ENCODE measurements at regions not wholly inside any gene's neighbourhood (a gene's known extent, or its start where the extent isn't known, plus 50 kb on each side); places are given as distances from the start of the nearest gene placed in this dataset.

DNA sequence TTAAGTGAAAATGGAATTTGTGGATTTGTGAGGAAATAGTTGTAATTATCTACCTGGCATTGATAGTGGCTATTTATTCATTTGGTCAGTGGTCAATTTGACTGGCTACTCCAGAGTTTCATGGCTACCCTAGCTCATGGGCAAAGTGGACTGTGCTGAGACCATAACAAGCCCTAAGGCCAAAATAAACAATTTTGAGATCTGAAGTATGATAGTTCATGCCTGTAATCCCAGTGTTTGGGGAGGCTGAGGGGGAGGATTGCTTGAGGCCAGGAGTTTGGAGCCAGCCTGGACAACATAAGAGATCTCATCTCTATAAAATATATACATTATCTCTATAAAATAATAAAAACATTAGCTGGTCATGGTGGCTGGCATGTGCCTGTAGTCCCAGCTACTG is 311.7 kb downstream of the HIVEP2 start:
- H3K27ac ChIP-seq, result no peak overlapping the region
- no peak for TF ChIP-seq ZFX (IDR thresholded peaks at IDR 0.05)
- TF ChIP-seq, protein P1, sequence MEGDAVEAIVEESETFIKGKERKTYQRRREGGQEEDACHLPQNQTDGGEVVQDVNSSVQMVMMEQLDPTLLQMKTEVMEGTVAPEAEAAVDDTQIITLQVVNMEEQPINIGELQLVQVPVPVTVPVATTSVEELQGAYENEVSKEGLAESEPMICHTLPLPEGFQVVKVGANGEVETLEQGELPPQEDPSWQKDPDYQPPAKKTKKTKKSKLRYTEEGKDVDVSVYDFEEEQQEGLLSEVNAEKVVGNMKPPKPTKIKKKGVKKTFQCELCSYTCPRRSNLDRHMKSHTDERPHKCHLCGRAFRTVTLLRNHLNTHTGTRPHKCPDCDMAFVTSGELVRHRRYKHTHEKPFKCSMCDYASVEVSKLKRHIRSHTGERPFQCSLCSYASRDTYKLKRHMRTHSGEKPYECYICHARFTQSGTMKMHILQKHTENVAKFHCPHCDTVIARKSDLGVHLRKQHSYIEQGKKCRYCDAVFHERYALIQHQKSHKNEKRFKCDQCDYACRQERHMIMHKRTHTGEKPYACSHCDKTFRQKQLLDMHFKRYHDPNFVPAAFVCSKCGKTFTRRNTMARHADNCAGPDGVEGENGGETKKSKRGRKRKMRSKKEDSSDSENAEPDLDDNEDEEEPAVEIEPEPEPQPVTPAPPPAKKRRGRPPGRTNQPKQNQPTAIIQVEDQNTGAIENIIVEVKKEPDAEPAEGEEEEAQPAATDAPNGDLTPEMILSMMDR (conservative IDR thresholded peaks at IDR 0.05), result no peak

DNA sequence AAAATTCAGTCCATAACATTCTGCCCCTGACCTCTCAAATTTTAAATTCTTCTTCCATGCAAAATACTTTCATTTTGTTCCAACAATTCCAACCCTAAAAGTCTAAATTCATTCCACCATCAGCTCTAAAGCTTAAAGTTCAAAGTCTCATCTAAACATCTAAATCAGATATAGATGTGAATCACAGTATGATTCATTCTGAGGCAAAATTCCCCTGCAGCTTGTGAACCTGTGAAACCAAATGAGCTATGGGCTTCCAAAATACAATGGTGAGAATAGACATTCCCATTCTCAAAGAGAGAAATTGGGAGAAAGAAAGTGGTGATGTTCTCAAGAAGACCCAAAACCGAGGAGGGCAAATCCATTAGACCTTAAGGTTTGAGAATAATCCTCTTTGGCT is 309.8 kb downstream of the HIVEP2 start:
- no peak for TF ChIP-seq ZFX (IDR thresholded peaks at IDR 0.05)
- TF ChIP-seq, protein P1 (conservative IDR thresholded peaks at IDR 0.05), result no peak
- H3K27ac ChIP-seq, result no peak overlapping the region

DNA sequence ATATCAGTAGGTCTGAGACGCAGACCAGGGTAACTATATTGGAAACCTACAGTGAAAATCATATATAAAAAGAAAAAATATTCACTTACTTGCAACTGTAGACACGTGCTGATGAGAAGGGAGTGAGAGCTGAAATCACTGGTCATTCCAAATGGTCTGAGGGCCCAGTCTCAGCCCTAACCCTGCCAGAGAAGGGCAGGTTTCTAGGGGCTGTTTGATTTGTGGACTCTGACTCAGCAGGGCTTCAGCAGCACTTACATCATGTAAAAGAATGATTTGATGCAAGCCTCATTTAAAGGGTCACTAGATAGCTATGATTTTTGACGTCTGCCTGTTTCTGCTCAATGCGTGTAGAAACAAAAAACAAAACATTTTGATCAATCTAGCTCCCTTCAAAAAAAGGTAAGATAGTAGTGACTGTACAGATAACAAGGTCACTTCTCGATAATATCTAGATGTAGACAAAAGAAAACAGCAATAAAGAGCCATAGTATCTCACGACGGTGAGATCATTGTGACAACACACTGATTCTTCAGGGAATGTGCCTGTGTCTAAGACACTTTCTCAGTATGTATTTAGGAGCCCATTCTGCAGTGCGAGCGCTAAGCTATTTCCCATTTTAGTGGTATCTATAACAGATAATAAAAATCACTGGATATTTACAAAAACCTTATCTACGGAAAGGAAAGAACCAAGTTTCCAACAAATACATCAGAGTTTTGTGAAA is 307.2 kb downstream of the HIVEP2 start:
- TF ChIP-seq, protein P1 (conservative IDR thresholded peaks at IDR 0.05), result no peak
- TF ChIP-seq ZFX (IDR thresholded peaks at IDR 0.05), result no peak

DNA sequence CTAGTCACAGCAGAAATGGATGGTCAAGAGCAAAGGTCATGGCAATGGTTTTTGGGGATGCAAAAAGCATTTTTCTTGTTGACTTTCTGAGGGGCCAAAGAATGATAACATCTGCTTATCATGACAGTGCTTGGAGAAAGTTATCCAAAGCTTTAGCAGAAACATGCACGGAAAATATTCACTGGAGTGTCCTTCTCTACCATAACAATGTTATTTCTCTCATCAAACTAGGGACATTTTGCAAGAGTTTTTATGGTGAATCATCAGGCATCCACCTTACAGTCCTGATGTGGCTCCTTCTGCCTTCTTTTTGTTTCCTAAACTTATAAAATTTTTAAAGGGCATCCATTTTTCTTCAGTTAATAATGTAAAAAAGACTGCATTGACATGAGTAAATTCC is 302.3 kb downstream of the HIVEP2 start:
- H3K27ac ChIP-seq, result no peak overlapping the region
- TF ChIP-seq ZFX (IDR thresholded peaks at IDR 0.05), result no peak
- TF ChIP-seq, protein P1 (conservative IDR thresholded peaks at IDR 0.05), result no peak

More for the DNA sequence above, 307.2 kb downstream of the HIVEP2 start:
- no peak overlapping the region for H3K27ac ChIP-seq

DNA sequence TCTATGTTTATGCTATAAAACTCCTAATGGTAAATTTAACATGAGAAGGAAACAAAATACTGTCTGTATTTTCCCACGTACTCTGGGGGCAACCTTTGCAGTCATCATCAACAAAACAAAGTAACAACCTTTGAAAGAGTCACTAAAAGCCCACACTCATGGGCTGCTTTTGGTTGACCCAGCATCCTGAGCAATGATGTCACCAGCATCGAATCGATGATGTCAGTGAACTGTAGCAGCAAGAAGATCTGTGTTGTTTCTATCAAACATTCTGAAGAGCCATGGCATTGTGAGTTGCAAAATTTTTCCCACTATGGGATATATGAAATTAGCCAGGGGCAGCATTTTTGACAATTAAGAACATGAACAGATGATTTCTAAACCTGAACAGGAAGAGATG is 300.1 kb downstream of the HIVEP2 start:
- no peak overlapping the region for H3K27ac ChIP-seq
- TF ChIP-seq, protein P1 (conservative IDR thresholded peaks at IDR 0.05), result no peak

DNA sequence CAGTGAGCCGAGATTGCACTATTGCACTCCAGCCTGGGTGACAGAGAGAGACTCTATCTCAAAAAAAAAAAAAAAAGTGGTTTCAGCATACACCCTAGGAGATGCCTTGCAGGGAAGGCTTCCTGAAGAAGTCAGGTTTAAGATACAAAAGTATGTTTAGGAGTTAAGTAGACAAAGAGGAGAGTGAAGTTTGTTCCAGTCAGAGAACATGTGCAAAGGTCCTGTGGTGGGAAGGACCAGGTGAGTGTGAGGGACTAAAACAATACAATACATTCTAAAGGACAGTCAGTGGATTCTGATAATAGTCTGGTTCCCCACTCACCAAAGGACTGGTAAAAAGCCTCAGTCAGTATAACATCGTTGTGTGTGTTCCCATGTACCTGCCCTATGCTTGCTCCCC is 299.3 kb downstream of the HIVEP2 start:
- H3K27ac ChIP-seq, result no peak overlapping the region
- TF ChIP-seq, protein P1 (conservative IDR thresholded peaks at IDR 0.05), result no peak
- TF ChIP-seq ZFX (IDR thresholded peaks at IDR 0.05), result no peak

DNA sequence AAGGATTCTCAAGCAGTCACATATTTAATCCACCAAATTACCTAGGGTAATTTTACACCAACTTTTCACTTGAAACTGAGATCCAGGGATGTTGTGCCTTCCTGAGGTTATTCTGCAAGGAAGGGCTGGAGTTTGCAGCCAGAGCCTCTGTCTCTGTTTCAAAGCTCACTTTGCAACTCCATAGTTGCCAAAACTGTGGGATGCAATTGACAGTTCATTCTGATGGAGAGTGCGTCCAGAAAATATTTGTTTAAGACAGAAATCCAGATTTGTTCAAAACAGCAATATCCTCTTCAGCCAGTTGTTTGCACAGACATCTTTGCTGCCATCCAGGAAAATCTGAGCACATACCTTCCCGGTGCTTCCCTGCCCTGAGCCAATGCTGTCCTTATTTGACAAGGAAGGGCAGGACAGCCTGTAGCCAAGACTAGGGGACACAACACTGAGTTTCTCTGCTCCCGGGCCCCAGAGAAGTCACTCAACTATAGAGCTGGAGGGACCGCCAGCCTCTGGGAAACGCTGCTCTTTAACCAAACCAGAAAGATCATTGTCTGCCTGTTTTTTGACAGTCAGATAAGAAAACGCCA is 297.4 kb downstream of the HIVEP2 start:
- TF ChIP-seq ZFX (IDR thresholded peaks at IDR 0.05), result no peak
- TF ChIP-seq, protein P1 (conservative IDR thresholded peaks at IDR 0.05), result no peak
- no peak overlapping the region for H3K27ac ChIP-seq

Measured in C4-2B (cell line).